Astrocyte (in vitro differentiated cells and primary cell): ENCODE measurements at regions not wholly inside any gene's neighbourhood (a gene's known extent, or its start where the extent isn't known, plus 50 kb on each side); places are given as distances from the start of the nearest gene placed in this dataset.

Experiments used
- CTCF ChIP-seq: IDR thresholded peaks from 2 replicates; pipeline ENCODE4 v1.5.1; 2011; ENCODE audit warnings: low read depth, mild to moderate bottlenecking, inconsistent platforms, low read length, moderate library complexity; ENCODE audit not compliant: insufficient read depth
- EZH2 ChIP-seq: IDR thresholded peaks from 2 replicates; pipeline ENCODE4 v1.6.1; 2012; ENCODE audit warnings: mild to moderate bottlenecking, low read length, inconsistent platforms; ENCODE audit not compliant: insufficient read depth

- TF ChIP-seq CTCF = no peak
- no peak for TF ChIP-seq EZH2
Measured at GRCh38 chr2:199583676-199584075, 125.9 kb upstream of the SATB2 start.
